HL-60 (cell line): ENCODE measurements at regions not wholly inside any gene's neighbourhood (a gene's known extent, or its start where the extent isn't known, plus 50 kb on each side); places are given as distances from the start of the nearest gene placed in this dataset.
"Not testable (repeated sequence)": the region's sequence is repeated elsewhere in the genome, so short reads cannot be mapped to it uniquely, and the experiment has no call there.

Experiments
- DNase-seq, 2 experiments: peaks; one replicate each; pipeline ENCODE4 v3.0.0-alpha.2; 2010 to 2020; ENCODE audit warnings: low read depth in 1 of 2, low spot score in 1 of 2
- H3K27ac ChIP-seq: fragments of 250-450 bp; sonication (Bioruptor Pico); replicated peaks from 2 replicates; pipeline ENCODE4 v1.5.1; 2020; ENCODE audit warnings: mild to moderate bottlenecking, moderate library complexity
- H3K27me3 ChIP-seq: fragments of 250-450 bp; sonication (Bioruptor Pico); 2 replicates; pipeline ENCODE4 v1.5.1; 2021; ENCODE audit warnings: mild to moderate bottlenecking, moderate library complexity; ENCODE audit not compliant: insufficient read depth, poor library complexity, severe bottlenecking
- H3K4me3 ChIP-seq: replicated peaks from 2 replicates; pipeline ENCODE4 v1.5.1; 2011; ENCODE audit warnings: mild to moderate bottlenecking, control low read depth, low read length; ENCODE audit not compliant: insufficient read depth
- GABPA ChIP-seq: IDR thresholded peaks from 2 replicates; pipeline ENCODE4 v1.6.1; 2012; ENCODE audit warnings: low read depth
- POLR2AphosphoS5 ChIP-seq: IDR thresholded peaks from 2 replicates; pipeline ENCODE4 v1.6.1; 2012; ENCODE audit warnings: low read depth
- SPI1 ChIP-seq: IDR thresholded peaks from 2 replicates; pipeline ENCODE4 v1.6.1; 2012; ENCODE audit warnings: low read depth, mild to moderate bottlenecking, borderline replicate concordance
- TF ChIP-seq, protein P1 (sequence below): IDR thresholded peaks from one replicate; pipeline ENCODE4 v1.5.1; 2011; ENCODE audit warnings: low read length, control low read depth, inconsistent platforms; ENCODE audit not compliant: insufficient read depth
- TF ChIP-seq, protein P2 (sequence below): IDR thresholded peaks from 2 replicates; pipeline ENCODE4 v1.6.1; 2012; ENCODE audit warnings: low read depth; ENCODE audit not compliant: insufficient replicate concordance

DNA sequence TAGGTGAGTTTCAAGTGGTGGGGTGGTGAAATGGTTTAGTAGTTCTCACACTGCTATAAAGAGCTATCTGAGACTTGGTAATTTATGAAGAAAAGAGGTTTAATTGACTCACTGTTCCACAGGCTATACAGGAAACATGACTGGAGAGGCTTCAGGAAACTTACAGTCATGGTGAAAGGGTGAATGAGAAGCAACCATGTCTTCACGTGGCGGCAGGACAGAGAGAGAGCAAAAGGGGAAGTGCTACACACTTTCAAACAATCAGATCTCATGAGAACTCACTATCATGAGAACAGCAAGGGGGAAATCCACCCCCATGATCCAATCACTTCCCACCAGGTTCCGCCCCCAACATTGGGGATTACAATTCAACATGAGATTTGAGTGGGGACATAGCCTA is 67.3 kb upstream of the KCNA1 start:
- H3K27ac ChIP-seq, H3K4me3 ChIP-seq, H3K27me3 ChIP-seq, DNase-seq: not testable (repeated sequence)
- peak; percentile 50; the same call in 1 of the 2 replicates for TF ChIP-seq SPI1

DNA sequence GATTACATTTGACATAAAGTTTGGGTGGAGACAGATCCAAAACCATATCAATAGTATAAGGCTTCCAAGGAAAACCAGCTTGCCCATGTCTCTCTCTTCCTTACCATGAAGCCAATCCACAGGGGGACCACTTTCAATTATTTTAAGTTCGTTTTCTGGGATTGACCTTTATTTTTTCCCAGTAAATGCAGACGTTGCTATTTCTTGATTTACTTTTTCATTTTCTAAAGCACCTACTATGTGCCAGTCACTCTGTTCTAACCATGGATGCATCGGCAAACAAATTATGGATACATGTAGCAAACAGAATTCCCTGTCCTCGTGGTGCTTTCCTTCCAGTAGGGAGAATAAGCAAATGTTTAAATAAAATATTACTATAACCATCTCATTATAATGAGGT is 65.8 kb upstream of the KCNA1 start:
- no peak for DNase-seq
- Histone ChIP-seq H3K27me3 (no peaks in the 10 kb centered on the region), H3K27ac (no peak overlapping the region), H3K4me3 (no peak overlapping the region)
- TF ChIP-seq, protein P1, sequence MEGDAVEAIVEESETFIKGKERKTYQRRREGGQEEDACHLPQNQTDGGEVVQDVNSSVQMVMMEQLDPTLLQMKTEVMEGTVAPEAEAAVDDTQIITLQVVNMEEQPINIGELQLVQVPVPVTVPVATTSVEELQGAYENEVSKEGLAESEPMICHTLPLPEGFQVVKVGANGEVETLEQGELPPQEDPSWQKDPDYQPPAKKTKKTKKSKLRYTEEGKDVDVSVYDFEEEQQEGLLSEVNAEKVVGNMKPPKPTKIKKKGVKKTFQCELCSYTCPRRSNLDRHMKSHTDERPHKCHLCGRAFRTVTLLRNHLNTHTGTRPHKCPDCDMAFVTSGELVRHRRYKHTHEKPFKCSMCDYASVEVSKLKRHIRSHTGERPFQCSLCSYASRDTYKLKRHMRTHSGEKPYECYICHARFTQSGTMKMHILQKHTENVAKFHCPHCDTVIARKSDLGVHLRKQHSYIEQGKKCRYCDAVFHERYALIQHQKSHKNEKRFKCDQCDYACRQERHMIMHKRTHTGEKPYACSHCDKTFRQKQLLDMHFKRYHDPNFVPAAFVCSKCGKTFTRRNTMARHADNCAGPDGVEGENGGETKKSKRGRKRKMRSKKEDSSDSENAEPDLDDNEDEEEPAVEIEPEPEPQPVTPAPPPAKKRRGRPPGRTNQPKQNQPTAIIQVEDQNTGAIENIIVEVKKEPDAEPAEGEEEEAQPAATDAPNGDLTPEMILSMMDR = no peak
- TF ChIP-seq POLR2AphosphoS5 = no peak
- TF ChIP-seq GABPA = no peak
- TF ChIP-seq, protein P2, sequence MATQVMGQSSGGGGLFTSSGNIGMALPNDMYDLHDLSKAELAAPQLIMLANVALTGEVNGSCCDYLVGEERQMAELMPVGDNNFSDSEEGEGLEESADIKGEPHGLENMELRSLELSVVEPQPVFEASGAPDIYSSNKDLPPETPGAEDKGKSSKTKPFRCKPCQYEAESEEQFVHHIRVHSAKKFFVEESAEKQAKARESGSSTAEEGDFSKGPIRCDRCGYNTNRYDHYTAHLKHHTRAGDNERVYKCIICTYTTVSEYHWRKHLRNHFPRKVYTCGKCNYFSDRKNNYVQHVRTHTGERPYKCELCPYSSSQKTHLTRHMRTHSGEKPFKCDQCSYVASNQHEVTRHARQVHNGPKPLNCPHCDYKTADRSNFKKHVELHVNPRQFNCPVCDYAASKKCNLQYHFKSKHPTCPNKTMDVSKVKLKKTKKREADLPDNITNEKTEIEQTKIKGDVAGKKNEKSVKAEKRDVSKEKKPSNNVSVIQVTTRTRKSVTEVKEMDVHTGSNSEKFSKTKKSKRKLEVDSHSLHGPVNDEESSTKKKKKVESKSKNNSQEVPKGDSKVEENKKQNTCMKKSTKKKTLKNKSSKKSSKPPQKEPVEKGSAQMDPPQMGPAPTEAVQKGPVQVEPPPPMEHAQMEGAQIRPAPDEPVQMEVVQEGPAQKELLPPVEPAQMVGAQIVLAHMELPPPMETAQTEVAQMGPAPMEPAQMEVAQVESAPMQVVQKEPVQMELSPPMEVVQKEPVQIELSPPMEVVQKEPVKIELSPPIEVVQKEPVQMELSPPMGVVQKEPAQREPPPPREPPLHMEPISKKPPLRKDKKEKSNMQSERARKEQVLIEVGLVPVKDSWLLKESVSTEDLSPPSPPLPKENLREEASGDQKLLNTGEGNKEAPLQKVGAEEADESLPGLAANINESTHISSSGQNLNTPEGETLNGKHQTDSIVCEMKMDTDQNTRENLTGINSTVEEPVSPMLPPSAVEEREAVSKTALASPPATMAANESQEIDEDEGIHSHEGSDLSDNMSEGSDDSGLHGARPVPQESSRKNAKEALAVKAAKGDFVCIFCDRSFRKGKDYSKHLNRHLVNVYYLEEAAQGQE = no peak
- TF ChIP-seq SPI1 = no peak

DNA sequence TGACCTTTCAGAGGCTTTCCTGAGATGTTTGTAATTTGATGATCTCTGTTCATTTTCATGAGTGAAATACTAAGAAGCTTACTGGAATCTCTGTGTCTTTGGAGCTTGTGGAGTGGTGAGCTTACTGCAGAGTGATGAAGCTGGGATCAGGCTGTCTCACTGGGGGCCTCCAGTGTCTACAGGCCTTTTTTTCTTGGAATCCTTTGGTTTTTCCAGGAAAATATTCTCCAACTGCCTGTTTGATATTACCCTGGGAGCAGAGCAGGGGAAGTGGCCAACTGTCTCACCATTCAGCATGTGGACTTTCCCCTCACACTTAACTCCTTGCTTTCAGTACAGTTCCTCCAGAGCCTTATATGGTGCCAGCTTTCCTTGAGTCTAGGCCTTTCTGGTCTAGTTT is 62.0 kb upstream of the KCNA1 start:
- no peak for TF ChIP-seq POLR2AphosphoS5
- no peak for TF ChIP-seq SPI1
- no peak for TF ChIP-seq GABPA
- TF ChIP-seq, protein P2 = no peak
- TF ChIP-seq, protein P1 = no peak
- no peak for DNase-seq
- H3K27ac ChIP-seq = no peak overlapping the region
- H3K4me3 ChIP-seq = no peak overlapping the region
- H3K27me3 ChIP-seq = no peaks in the 10 kb centered on the region

DNA sequence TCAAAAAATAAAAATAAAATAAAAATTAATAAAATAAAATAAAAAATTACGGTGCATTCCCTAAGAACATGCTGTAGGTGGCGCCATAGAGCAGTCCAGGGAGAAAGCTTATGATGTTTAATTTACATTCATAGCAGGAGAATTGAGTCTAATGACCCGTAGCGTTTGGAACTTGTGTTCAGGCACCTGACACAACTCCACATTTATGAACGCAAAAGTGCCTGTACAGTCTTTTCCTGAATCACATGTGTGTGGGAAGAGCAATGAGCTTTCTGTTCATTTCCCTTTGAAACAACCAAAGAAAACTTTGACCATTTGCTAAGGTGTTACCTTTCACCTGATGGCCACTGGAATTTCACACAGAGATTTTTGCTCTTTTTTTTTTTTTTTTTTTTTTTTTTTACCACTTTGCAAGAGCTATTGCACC is 60.6 kb upstream of the KCNA1 start:
- no peaks in the 10 kb centered on the region for H3K27me3 ChIP-seq
- TF ChIP-seq, protein P1 = peak; percentile 56
- no peak for TF ChIP-seq POLR2AphosphoS5
- no peak for DNase-seq
- H3K27ac ChIP-seq = no peak overlapping the region
- no peak overlapping the region for H3K4me3 ChIP-seq
